Lower leg skin (tissue), 4 donors: ENCODE measurements at regions not wholly inside any gene's neighbourhood (a gene's known extent, or its start where the extent isn't known, plus 50 kb on each side); places are given as distances from the start of the nearest gene placed in this dataset.

ENCODE experiments used
- DNase-seq, 2 donors: peaks; one replicate each; pipeline ENCODE4 v3.0.0-alpha.2; 2019; ENCODE audit warnings: low spot score in 2 of 2
- H3K4me3 ChIP-seq: fragments of 200-600 bp; sonication (generic); 2 replicates; pipeline ENCODE4 v1.5.1; 2017; ENCODE audit warnings: mild to moderate bottlenecking, low read depth; ENCODE audit not compliant: poor library complexity, severe bottlenecking
- CTCF ChIP-seq, 3 donors: fragments of 450-650 bp; IDR thresholded peaks; one replicate each; pipeline ENCODE4 v1.5.1; 2016; ENCODE audit warnings: antibody characterized with exemption in 3 of 3, mild to moderate bottlenecking in 3 of 3, moderate library complexity in 2 of 3
- POLR2A ChIP-seq, 2 donors: fragments of 450-650 bp; IDR thresholded peaks; one replicate each; pipeline ENCODE4 v1.6.1; 2016 to 2017; ENCODE audit warnings: antibody characterized with exemption in 2 of 2, mild to moderate bottlenecking in 1 of 2, moderate library complexity in 1 of 2
- WGBS, 2 donors: methylation state at CpG; one replicate each; pipeline ENCODE4 v1.1.5; 2018; 5-methylcytosine and 5-hydroxymethylcytosine counted together
- intact Hi-C: fragments of 100-400 bp; cut with DNase I; formaldehyde crosslinking; loops from one replicate; pipeline ENCODE4 v1.15.0; 2023; ENCODE audit warnings: low total_unique reads

- intact Hi-C loops: no loop called here
- TF ChIP-seq POLR2A (IDR thresholded peaks at IDR 0.05) (no peak), CTCF (IDR thresholded peaks at IDR 0.05) (no peak)
- WGBS, 2 donors: 71 to 77% methylated on average over 2 of the region's 2 CpGs
- no peak overlapping the region for H3K4me3 ChIP-seq
- no peak for DNase-seq
These were observed 1751.2 kb downstream of the SI start for GRCh38 chr3:163327086-163327485.

GRCh38 chr3:163315786-163316185 lies 1762.5 kb downstream of the SI start:
- intact Hi-C loops: no loop called here
- no peak for DNase-seq
- TF ChIP-seq POLR2A (IDR thresholded peaks at IDR 0.05) (no peak), CTCF (IDR thresholded peaks at IDR 0.05) (no peak)
- H3K4me3 ChIP-seq: no peak overlapping the region

GRCh38 chr3:163306405-163306804 lies 1771.9 kb downstream of the SI start:
- TF ChIP-seq CTCF (IDR thresholded peaks at IDR 0.05) (no peak), POLR2A (IDR thresholded peaks at IDR 0.05) (no peak)
- no peak overlapping the region for H3K4me3 ChIP-seq
- intact Hi-C loops: no loop called here
- no peak for DNase-seq
- WGBS, 2 donors: 94 to 100% methylated on average over 2 of the region's 2 CpGs

GRCh38 chr3:163273694-163274093 lies 1777.1 kb downstream of the OTOL1 start:
- TF ChIP-seq POLR2A (IDR thresholded peaks at IDR 0.05): no peak
- no peak for TF ChIP-seq CTCF (IDR thresholded peaks at IDR 0.05)
- intact Hi-C loops: no loop called here
- no peak overlapping the region for H3K4me3 ChIP-seq
- WGBS, 2 donors: 69 to 75% methylated on average over 2 of the region's 2 CpGs
- DNase-seq: no peak

GRCh38 chr3:163266731-163267130 lies 1770.1 kb downstream of the OTOL1 start:
- intact Hi-C loops: loop anchor here (5.0 kb wide), 1 partner anchor 1889 kb away; no protein-coding TSS in a partner anchor
- TF ChIP-seq CTCF (IDR thresholded peaks at IDR 0.05) (no peak), POLR2A (IDR thresholded peaks at IDR 0.05) (no peak)
- H3K4me3 ChIP-seq: no peak overlapping the region
- DNase-seq: no peak

GRCh38 chr3:163261618-163262017 lies 1765.0 kb downstream of the OTOL1 start:
- DNase-seq: no peak
- intact Hi-C loops: no loop called here
- TF ChIP-seq CTCF (IDR thresholded peaks at IDR 0.05): no peak
- TF ChIP-seq POLR2A (IDR thresholded peaks at IDR 0.05): no peak
- H3K4me3 ChIP-seq: no peak overlapping the region
